ENCODE measurements at regions not wholly inside any gene's neighbourhood (a gene's known extent, or its start where the extent isn't known, plus 50 kb on each side); places are given as distances from the start of the nearest gene placed in this dataset.

DNA sequence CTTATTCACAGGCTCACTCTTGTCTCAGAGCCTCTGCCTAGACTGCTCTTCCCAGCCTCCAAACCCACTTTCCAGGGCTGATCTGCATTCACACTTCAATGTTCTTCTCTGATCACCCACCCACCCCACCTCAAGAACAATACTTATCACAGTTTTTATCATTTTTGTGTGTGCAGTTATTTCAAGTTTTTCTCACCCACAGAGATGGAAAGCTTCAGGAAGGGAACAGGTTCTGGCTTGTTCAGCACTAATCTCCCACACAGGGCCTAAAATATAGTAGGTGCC is 160.9 kb downstream of the MRPL14 start:
- H3K4me3 ChIP-seq (ENCODE audit: low read length), result no peak overlapping the region
- H3K9me3 ChIP-seq (replicated peaks; ENCODE audit: control insufficient read depth, low read depth, low read length), result no peaks in the 10 kb centered on the region
- H3K27me3 ChIP-seq (ENCODE audit: control insufficient read depth, insufficient read depth, low read length), result no peaks in the 10 kb centered on the region
- peaks cover 9% of the 10 kb centered on the region for H3K4me1 ChIP-seq (ENCODE audit: control insufficient read depth, insufficient read depth, low read length)
- no peak for DNase-seq
- H3K36me3 ChIP-seq (ENCODE audit: control insufficient read depth, insufficient read depth, low read length), result no peaks in the 10 kb centered on the region
- no peak overlapping the region for H3K27ac ChIP-seq (ENCODE audit: low read length)

DNA sequence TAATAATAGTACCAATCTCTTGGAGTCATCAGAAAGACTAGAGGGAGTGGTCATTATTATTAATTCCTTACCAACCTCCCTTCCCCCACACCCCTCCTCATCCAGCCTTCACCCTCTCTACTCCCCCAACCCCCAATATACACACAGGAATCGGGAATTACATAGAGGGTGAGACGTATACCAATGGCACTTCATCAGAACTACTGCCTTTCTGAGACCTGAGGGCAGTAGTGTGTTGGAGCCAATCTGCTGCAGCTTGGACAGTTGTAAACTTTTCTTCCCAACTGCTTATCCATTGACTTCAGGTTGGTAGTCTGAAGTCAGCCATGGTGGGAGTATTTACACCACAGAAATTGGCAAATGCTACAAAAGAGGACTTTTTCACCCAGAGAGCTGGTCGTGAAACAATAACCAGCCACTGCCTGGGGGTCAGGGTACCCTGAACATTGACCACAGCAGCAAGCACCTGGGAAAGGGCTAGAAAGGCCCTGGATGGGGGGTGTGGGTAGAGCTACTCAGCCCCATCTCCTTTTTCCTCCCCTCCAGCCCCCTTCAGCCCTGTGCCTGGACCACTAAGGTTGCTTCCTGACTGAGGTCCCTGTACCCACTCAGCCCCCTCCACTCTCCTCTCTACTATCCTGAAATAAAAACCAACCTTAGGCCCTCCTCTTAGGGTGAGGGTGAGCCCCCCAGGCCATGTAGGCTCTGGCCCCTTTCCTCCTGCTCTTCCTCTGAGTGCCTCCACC is 161.5 kb downstream of the MRPL14 start:
- no peak for DNase-seq
- Histone ChIP-seq H3K36me3 (ENCODE audit: control insufficient read depth, insufficient read depth, low read length) (no peaks in the 10 kb centered on the region), H3K4me3 (ENCODE audit: low read length) (no peak overlapping the region), H3K9me3 (replicated peaks; ENCODE audit: control insufficient read depth, low read depth, low read length) (no peaks in the 10 kb centered on the region), H3K4me1 (ENCODE audit: control insufficient read depth, insufficient read depth, low read length) (peaks cover 4% of the 10 kb centered on the region), H3K27me3 (ENCODE audit: control insufficient read depth, insufficient read depth, low read length) (no peaks in the 10 kb centered on the region), H3K27ac (ENCODE audit: low read length) (no peak overlapping the region)
- WGBS (ENCODE audit: insufficient coverage), result 80% methylated on average over 1 of the region's 3 CpGs

DNA sequence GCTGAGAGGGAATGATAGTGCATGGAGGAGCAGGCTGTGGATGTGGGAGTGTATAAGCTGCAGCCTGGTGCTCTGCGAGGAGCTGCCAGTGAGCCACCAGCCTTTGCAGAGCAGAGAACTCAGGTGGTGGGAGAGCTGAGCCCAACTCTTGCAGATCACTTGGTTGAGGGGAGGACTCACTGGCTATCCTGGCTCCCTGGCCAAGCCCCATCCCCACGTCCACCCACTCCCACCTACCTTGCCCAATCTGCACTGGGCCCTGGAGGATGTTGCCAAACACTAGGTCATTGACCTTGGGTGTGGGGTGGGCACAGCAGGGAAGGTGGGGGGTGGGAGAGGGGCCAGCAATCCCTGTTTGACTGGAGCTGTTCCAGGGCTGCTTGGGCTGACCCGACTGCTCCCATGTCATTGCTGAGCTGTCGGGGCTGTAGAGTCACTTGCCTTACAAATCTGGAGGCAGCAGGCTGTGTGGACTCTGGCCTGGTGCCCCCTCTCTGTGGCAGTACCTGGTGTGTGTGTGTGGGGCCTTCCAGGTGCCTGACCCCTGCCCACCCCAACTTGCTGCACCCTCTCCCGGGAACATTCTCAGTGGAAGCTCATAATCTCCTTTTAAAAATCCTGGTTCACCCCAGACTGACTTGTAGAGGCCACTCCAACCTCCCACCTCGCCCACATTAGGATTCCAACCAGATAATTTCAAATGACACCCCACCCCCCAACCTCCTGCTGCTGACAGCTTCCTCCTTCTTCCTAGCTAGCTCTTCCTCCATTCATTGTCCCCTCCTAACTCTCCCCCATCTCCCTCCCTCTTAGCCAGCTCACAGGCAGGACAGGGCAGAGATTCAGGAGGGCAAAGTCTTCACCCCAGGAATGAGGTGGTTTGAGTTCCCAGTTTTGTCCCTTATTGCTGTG is 162.3 kb downstream of the MRPL14 start:
- no peaks in the 10 kb centered on the region for H3K9me3 ChIP-seq (replicated peaks; ENCODE audit: control insufficient read depth, low read depth, low read length)
- H3K27ac ChIP-seq (ENCODE audit: low read length), result no peak overlapping the region
- no peaks in the 10 kb centered on the region for H3K4me1 ChIP-seq (ENCODE audit: control insufficient read depth, insufficient read depth, low read length)
- H3K27me3 ChIP-seq (ENCODE audit: control insufficient read depth, insufficient read depth, low read length), result no peaks in the 10 kb centered on the region
- 60% methylated on average over 2 of the region's 6 CpGs for WGBS (ENCODE audit: insufficient coverage)
- H3K4me3 ChIP-seq (ENCODE audit: low read length), result no peak overlapping the region
- no peaks in the 10 kb centered on the region for H3K36me3 ChIP-seq (ENCODE audit: control insufficient read depth, insufficient read depth, low read length)
- DNase-seq, result no peak

DNA sequence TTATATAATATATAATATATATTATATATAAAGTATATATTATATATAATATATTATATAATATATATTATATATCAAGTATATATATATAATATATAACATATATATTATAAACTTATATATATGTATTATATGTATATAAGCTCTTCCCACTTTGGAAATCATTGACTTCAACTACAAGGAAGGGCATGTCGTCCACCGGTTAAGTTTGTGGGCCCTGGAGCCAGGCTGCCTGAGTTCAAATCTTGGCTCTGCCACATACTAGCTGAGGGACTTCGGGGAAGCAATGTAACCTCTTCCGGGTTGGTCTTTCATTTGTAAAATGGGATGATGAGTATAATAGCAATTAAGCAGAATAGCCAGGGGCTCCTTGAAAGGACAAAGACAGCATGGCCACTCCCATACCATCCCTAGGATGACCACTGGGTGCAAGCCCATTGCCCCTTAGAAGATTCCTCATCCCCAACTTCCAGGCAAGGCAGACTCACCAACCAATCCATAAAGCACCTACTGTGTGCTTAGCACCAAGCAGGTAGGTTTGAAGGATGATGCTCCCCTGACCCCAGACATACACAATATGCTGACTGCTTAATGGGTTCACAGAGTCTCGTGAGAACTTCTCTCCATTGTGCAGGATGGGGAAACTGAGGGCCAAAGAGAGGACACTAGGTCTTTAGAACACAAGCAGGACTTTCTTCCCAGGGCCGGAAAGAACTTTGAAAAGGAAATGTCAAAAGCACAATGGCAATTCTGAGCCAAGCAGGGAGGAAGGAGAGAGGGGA is 163.2 kb downstream of the MRPL14 start:
- Histone ChIP-seq H3K27me3 (ENCODE audit: control insufficient read depth, insufficient read depth, low read length) (peaks cover 2% of the 10 kb centered on the region), H3K4me3 (ENCODE audit: low read length) (no peak overlapping the region), H3K4me1 (ENCODE audit: control insufficient read depth, insufficient read depth, low read length) (no peaks in the 10 kb centered on the region), H3K36me3 (ENCODE audit: control insufficient read depth, insufficient read depth, low read length) (no peaks in the 10 kb centered on the region), H3K9me3 (replicated peaks; ENCODE audit: control insufficient read depth, low read depth, low read length) (no peaks in the 10 kb centered on the region), H3K27ac (ENCODE audit: low read length) (no peak overlapping the region)
- 0% methylated on average over 1 of the region's 6 CpGs for WGBS (ENCODE audit: insufficient coverage)
- DNase-seq, result no peak

DNA sequence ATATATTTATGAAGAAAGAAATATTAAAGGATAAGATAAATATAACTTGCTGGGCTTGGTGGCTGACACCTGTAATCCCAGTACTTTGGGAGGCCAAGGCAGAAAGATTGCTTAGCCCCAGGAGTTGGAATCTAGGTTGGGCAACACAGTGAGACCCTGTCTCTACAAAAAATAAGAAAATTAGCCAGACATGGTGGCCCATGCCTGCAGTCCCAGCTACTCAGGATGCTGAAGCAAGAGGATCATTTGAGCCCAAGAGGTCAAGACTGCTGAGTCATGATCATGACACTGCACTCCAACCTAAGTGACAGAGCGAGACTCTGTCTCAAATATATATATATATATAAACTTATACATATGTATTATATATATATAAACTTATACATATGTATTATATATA is 164.0 kb downstream of the MRPL14 start:
- H3K4me3 ChIP-seq (ENCODE audit: low read length), result no peak overlapping the region
- no peak for DNase-seq
- H3K4me1 ChIP-seq (ENCODE audit: control insufficient read depth, insufficient read depth, low read length), result no peaks in the 10 kb centered on the region
- no peaks in the 10 kb centered on the region for H3K9me3 ChIP-seq (replicated peaks; ENCODE audit: control insufficient read depth, low read depth, low read length)
- peaks cover 2% of the 10 kb centered on the region for H3K27me3 ChIP-seq (ENCODE audit: control insufficient read depth, insufficient read depth, low read length)
- no peak overlapping the region for H3K27ac ChIP-seq (ENCODE audit: low read length)
- no peaks in the 10 kb centered on the region for H3K36me3 ChIP-seq (ENCODE audit: control insufficient read depth, insufficient read depth, low read length)
- WGBS (ENCODE audit: insufficient coverage), result no CpG with 5 or more reads among the region's 1 CpG

DNA sequence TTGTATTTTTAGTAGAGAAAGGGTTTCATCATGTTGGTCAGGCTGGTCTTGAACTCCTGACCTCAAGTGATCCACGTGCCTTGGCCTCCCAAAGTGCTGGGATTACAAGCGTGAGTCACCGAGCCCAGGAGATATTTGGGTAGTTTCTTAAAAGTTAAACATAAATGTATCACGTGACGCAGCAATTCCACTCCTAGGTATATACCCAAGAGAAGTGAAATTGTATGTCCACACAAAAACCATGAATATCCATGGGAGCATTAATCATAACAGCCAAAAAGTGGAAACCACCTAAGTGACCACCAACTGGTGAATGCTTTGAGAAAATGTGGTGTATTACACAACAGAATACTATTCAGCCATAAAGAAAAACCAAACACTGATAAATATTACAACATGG is 164.8 kb downstream of the MRPL14 start:
- Histone ChIP-seq H3K27ac (ENCODE audit: low read length) (no peak overlapping the region), H3K27me3 (ENCODE audit: control insufficient read depth, insufficient read depth, low read length) (peaks cover 2% of the 10 kb centered on the region), H3K9me3 (replicated peaks; ENCODE audit: control insufficient read depth, low read depth, low read length) (peaks cover 3% of the 10 kb centered on the region), H3K4me3 (ENCODE audit: low read length) (no peak overlapping the region), H3K36me3 (ENCODE audit: control insufficient read depth, insufficient read depth, low read length) (no peaks in the 10 kb centered on the region), H3K4me1 (ENCODE audit: control insufficient read depth, insufficient read depth, low read length) (no peaks in the 10 kb centered on the region)
- no CpG with 5 or more reads among the region's 5 CpGs for WGBS (ENCODE audit: insufficient coverage)
- no peak for DNase-seq

DNA sequence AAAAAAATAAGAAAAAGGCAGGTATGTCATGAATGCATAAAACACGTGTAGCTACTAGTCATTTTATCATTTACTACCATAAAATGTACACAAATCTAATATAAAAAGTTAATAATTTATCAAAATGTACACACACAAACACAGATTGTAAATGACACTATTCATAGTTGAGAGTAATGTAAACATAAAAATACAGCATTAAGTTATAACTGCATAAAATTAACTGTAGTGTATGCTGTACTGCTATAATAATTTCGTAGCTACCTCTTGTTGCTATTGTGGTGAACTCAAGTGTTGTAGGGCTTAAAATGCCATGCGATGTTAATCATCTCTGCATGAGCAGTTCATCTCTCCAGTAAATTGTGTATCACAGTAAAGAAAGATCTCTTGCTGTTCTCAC is 170.0 kb downstream of the MRPL14 start:
- no peaks in the 10 kb centered on the region for H3K36me3 ChIP-seq (ENCODE audit: control insufficient read depth, insufficient read depth, low read length)
- WGBS (ENCODE audit: insufficient coverage), result no CpG with 5 or more reads among the region's 3 CpGs

DNA sequence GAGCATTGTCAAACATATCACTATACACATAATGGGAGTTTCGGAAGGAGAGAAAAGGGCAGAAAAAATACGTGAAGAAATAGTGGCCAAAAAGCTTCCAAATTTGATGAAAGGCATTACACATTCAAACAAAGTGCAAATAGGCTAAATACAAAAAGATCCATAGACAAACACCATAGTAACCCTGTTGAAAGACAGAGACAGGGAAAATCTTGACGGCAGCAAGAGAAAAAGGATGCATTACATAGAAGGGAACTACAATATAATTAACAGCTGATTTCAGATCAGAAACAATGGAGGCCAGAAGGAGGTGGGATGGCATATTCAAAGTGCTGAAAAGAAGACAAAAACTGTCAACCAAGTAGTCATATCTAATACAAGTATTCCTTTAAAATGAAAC is 170.8 kb downstream of the MRPL14 start:
- H3K9me3 ChIP-seq (replicated peaks; ENCODE audit: control insufficient read depth, low read depth, low read length), result peaks cover 3% of the 10 kb centered on the region
- peaks cover 31% of the 10 kb centered on the region for H3K4me1 ChIP-seq (ENCODE audit: control insufficient read depth, insufficient read depth, low read length)
- no peaks in the 10 kb centered on the region for H3K36me3 ChIP-seq (ENCODE audit: control insufficient read depth, insufficient read depth, low read length)
- H3K27ac ChIP-seq (ENCODE audit: low read length), result no peak overlapping the region
- no peak overlapping the region for H3K4me3 ChIP-seq (ENCODE audit: low read length)
- peaks cover 2% of the 10 kb centered on the region for H3K27me3 ChIP-seq (ENCODE audit: control insufficient read depth, insufficient read depth, low read length)
- WGBS (ENCODE audit: insufficient coverage), result no CpG with 5 or more reads among the region's 3 CpGs
- no peak for DNase-seq

More for the DNA sequence above, 170.0 kb downstream of the MRPL14 start:
- no peak overlapping the region for H3K27ac ChIP-seq (ENCODE audit: low read length)
- no peak for DNase-seq
- peaks cover 3% of the 10 kb centered on the region for H3K9me3 ChIP-seq (replicated peaks; ENCODE audit: control insufficient read depth, low read depth, low read length)
- H3K27me3 ChIP-seq (ENCODE audit: control insufficient read depth, insufficient read depth, low read length), result peaks cover 2% of the 10 kb centered on the region
- peaks cover 24% of the 10 kb centered on the region for H3K4me1 ChIP-seq (ENCODE audit: control insufficient read depth, insufficient read depth, low read length)
- H3K4me3 ChIP-seq (ENCODE audit: low read length), result no peak overlapping the region

DNA sequence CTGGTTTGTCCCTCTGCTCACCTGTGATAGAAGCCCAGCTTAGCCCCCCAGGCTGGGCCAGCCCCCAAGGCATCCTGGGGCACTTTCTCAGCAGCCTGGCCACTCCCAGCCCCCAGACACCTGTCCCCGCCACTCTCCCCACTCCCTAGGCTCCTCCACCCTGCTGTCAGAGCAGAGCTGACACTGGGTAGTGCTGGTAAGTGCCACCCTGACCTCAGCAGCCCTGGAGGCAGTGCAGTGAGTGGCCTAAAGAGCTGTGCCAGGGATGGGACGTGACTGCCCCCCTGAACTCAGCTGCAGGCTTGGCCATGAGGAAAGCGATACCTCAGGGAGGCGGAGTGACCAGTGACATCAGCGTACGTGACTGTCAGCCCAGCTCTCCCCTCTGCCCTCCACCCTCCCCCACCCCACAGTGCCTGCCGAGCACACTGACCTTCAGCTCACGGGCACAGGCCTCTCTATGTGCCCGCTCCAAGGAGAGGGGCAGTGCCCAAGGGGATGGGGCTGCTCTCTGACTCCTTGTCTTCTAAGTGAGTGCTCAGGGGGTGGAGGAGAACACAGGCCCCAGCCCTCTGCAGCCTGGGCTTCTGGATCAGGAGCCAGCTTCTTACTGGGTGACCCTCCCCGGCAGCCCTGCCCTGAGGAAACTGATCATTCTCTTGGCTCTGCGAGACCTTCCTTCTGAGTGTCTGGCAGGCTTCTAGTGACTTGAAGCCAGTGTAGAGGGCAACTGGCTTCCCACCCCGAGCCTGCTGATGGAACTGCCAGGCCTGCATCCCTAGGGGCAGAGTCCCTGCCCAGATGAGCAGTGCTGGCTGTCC is 172.7 kb downstream of the MRPL14 start:
- peaks cover 36% of the 10 kb centered on the region for H3K4me1 ChIP-seq (ENCODE audit: control insufficient read depth, insufficient read depth, low read length)
- H3K9me3 ChIP-seq (replicated peaks; ENCODE audit: control insufficient read depth, low read depth, low read length), result peaks cover 3% of the 10 kb centered on the region
- no peak overlapping the region for H3K4me3 ChIP-seq (ENCODE audit: low read length)
- peak overlapping the region; percentile 83 for H3K27ac ChIP-seq (ENCODE audit: low read length)
- no peaks in the 10 kb centered on the region for H3K36me3 ChIP-seq (ENCODE audit: control insufficient read depth, insufficient read depth, low read length)
- H3K27me3 ChIP-seq (ENCODE audit: control insufficient read depth, insufficient read depth, low read length), result no peaks in the 10 kb centered on the region
- 77% methylated on average over 10 of the region's 12 CpGs for WGBS (ENCODE audit: insufficient coverage)
- DNase-seq, result peak; percentile 77

All from muscle of leg (tissue), 3 donors.